ENCODE measurements at regions not wholly inside any gene's neighbourhood (a gene's known extent, or its start where the extent isn't known, plus 50 kb on each side); places are given as distances from the start of the nearest gene placed in this dataset.

DNA sequence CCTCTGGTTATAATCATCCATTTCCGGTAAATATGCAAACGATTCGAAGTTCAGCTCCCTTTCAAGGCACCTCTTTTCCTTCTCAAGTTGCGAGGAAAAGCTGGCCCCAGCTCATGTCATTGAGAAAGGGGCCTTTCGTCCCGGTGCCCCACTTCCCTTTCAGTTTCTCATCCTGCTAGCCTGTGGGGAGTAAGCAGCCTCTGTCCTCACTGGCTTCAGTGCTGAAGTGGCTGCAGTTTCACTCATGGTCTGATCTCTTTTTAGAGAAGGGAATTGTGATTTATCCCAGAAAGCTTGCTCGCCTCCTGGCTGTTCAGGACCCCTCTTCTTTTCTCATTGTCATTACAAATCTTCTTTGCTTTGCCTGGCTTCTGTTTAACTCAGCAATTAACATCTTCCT lies 207.5 kb downstream of the NR4A2 start:
- TF ChIP-seq, protein P1, sequence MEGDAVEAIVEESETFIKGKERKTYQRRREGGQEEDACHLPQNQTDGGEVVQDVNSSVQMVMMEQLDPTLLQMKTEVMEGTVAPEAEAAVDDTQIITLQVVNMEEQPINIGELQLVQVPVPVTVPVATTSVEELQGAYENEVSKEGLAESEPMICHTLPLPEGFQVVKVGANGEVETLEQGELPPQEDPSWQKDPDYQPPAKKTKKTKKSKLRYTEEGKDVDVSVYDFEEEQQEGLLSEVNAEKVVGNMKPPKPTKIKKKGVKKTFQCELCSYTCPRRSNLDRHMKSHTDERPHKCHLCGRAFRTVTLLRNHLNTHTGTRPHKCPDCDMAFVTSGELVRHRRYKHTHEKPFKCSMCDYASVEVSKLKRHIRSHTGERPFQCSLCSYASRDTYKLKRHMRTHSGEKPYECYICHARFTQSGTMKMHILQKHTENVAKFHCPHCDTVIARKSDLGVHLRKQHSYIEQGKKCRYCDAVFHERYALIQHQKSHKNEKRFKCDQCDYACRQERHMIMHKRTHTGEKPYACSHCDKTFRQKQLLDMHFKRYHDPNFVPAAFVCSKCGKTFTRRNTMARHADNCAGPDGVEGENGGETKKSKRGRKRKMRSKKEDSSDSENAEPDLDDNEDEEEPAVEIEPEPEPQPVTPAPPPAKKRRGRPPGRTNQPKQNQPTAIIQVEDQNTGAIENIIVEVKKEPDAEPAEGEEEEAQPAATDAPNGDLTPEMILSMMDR (IDR thresholded peaks at IDR 0.05; ENCODE audit: control extremely low read depth, extremely low read depth, low read depth, missing control alignments): no peak
- ChIA-PET POLR2A (no interaction called here), CTCF (no interaction called here)
- DNase-seq (ENCODE audit: extremely low spot score): no peak

DNA sequence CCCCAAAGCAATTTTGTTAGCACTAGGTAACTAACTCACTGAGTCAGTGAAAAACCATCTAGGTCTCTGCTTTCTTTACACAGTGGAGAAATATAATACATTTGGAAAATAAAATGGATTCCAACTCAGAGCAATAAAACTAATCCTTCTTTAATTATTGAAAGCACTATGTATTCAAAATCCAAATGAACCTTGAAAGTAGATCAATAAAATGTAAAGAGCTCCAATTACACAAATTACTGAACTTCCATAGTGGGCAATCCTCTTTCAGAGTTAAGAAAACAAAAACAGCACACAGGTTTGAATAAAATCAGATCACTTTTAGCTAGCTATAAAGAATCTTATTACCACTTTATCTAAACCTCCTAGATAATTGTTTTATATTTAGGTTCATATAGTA lies 208.1 kb downstream of the NR4A2 start:
- DNase-seq (ENCODE audit: extremely low spot score): no peak
- TF ChIP-seq, protein P1 (IDR thresholded peaks at IDR 0.05; ENCODE audit: control extremely low read depth, extremely low read depth, low read depth, missing control alignments): no peak
- ChIA-PET POLR2A (no interaction called here), CTCF (no interaction called here)

DNA sequence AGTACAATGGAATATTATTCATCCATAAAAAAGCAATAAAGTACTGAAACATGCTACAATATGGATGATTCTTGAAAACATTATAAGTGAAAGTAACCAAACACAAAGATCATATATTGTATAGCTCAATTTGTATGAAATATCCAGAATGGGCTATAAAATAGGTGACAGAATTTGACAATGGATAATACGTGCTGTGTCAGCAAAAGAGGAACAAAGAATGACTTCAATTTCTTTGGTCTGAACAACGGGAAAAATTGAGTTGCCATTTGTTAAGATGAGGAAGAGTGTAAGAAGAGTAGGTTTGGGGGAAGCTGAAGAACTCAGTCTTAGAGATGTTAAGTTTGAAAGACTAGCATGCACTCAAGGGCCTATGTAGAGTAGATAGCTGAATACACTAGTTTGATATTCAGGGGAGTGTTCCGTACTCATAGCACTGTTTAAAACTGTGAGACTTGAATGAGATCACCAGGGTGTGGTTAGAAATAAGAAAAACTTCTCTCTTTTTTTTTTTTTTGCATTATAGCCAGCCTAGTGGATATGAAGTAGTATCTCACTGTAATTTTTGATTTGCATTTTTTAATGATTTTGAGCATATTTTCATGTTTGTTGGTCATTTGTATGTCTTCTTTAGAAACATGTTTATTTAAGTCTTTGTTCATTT lies 213.6 kb downstream of the NR4A2 start:
- DNase-seq (ENCODE audit: extremely low spot score): no peak
- TF ChIP-seq, protein P1 (IDR thresholded peaks at IDR 0.05; ENCODE audit: control extremely low read depth, extremely low read depth, low read depth, missing control alignments): no peak
- ChIA-PET POLR2A (no interaction called here), CTCF (interaction anchor here (0.8 to 1.3 kb wide), 3 partner anchors 11 to 42 kb away, joined by 3 to 4 read pairs (median 3); no protein-coding TSS in a partner anchor)

DNA sequence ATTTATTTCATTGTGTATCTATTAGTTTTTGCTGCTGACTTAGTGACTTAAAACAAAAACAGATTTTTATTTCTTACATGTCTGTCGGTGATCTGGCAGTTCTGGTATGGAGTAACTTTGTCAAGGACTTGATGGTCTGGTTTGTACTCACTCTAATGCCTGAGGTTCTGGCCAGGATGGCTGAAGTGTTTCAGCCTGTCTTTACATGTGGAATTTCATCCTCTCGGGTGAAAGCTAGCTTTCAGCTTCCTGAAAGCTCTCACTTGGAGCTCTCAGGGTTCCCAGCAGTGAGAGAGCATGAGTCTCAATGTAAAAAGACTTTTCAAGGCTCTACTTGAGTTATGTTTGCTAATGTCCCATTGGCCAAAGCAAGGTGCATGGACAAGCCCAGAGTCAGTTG lies 216.4 kb downstream of the NR4A2 start:
- ChIA-PET POLR2A (no interaction called here), CTCF (no interaction called here)
- DNase-seq (ENCODE audit: extremely low spot score): no peak
- TF ChIP-seq, protein P1 (IDR thresholded peaks at IDR 0.05; ENCODE audit: control extremely low read depth, extremely low read depth, low read depth, missing control alignments): no peak

DNA sequence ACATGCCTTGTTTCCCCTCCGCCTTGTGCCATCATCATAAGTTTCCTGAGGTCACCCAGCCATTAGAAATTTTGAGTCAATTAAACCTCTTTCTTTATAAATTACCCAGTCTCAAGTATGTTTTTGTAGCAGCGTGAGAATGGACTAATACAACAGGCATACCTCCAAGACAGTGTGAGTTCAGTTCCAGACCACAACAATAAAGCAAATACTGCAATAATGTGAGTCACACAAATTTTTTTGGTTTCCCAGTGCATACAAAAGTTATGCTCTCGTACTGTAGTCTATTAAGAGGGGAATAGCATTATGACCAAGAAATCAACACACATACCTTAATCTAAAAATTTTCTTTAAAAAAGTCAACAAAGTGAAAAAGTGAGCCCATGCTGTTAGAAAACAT lies 217.2 kb downstream of the NR4A2 start:
- ChIA-PET POLR2A (no interaction called here), CTCF (no interaction called here)
- no peak for DNase-seq (ENCODE audit: extremely low spot score)
- TF ChIP-seq, protein P1 (IDR thresholded peaks at IDR 0.05; ENCODE audit: control extremely low read depth, extremely low read depth, low read depth, missing control alignments): no peak

DNA sequence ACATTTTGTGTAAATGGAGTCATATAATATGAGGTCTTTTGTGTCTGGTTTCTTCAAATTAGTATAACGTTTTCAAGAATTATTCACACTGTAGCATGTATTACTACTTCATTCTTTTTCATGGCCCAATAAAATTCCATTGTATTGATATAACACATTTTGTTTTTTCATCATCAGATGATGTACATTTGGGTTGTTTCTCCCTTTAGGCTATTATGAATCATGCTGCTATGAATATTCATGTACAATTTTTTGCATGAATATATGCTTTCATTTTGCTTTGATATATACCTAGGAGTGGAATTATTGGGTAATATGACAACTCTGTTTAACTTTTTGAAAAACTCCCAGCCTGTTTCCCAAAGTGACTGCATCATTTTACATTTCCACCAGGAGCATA lies 220.2 kb downstream of the NR4A2 start:
- TF ChIP-seq, protein P1 (IDR thresholded peaks at IDR 0.05; ENCODE audit: control extremely low read depth, extremely low read depth, low read depth, missing control alignments): no peak
- CTCF ChIA-PET: interaction anchor here (0.6 to 1.0 kb wide), 2 partner anchors 12 to 28 kb away, joined by 3 read pairs; no protein-coding TSS in a partner anchor
- POLR2A ChIA-PET: no interaction called here
- DNase-seq (ENCODE audit: extremely low spot score): no peak
